Upper lobe of right lung (tissue), 1 donor: ENCODE measurements at regions not wholly inside any gene's neighbourhood (a gene's known extent, or its start where the extent isn't known, plus 50 kb on each side); places are given as distances from the start of the nearest gene placed in this dataset.

Source experiments
- ATAC-seq: fragments of 200-7000 bp; cut with Tn5 transposase; one replicate; pipeline ENCODE4 v1.9.1; 2020; ENCODE audit warnings: mild to moderate bottlenecking, moderate library complexity
- DNase-seq: peaks from one replicate; pipeline ENCODE4 v3.0.0-alpha.2; 2020
- H3K27ac ChIP-seq: fragments of 200-600 bp; one replicate; pipeline ENCODE4 v1.8.0; 2022
- H3K27me3 ChIP-seq: fragments of 200-600 bp; one replicate; pipeline ENCODE4 v1.8.0; 2022; ENCODE audit warnings: mild to moderate bottlenecking
- H3K36me3 ChIP-seq: fragments of 200-600 bp; one replicate; pipeline ENCODE4 v1.8.0; 2022
- H3K4me1 ChIP-seq: fragments of 200-600 bp; one replicate; pipeline ENCODE4 v1.8.0; 2022
- H3K4me3 ChIP-seq: fragments of 200-600 bp; one replicate; pipeline ENCODE4 v1.8.0; 2022; ENCODE audit warnings: mild to moderate bottlenecking
- H3K9me3 ChIP-seq: fragments of 200-600 bp; one replicate; pipeline ENCODE4 v1.8.0; 2022
- CTCF ChIP-seq: fragments of 200-600 bp; IDR thresholded peaks from one replicate; pipeline ENCODE4 v1.8.0; 2022; ENCODE audit warnings: antibody characterized with exemption
- intact Hi-C: fragments of 100-400 bp; cut with DNase I; formaldehyde crosslinking; loops from one replicate; pipeline ENCODE4 v1.11.0; 2022
- donor health status: DM: no; HTN: yes; CAD: no; lungs with severe emphysema.

GRCh38 chr15:69556344-69556743 lies 103.7 kb downstream of the RPLP1 start:
- ATAC-seq, result no peak
- no peak overlapping the region for H3K27ac ChIP-seq
- no peaks in the 10 kb centered on the region for H3K4me1 ChIP-seq

GRCh38 chr15:69557020-69557706 lies 104.5 kb downstream of the RPLP1 start:
- ATAC-seq, result peak; percentile 85
- no peaks in the 10 kb centered on the region for H3K36me3 ChIP-seq
- H3K4me1 ChIP-seq, result no peaks in the 10 kb centered on the region
- no peak for TF ChIP-seq CTCF
- H3K27me3 ChIP-seq, result no peaks in the 10 kb centered on the region
- H3K9me3 ChIP-seq, result no peaks in the 10 kb centered on the region
- intact Hi-C loops, result no loop called here
- no peak overlapping the region for H3K27ac ChIP-seq
- DNase-seq, result no peak
- H3K4me3 ChIP-seq, result no peak overlapping the region

More at GRCh38 chr15:69556344-69556743, 103.7 kb downstream of the RPLP1 start:
- intact Hi-C loops, result no loop called here
- Histone ChIP-seq H3K36me3 (no peaks in the 10 kb centered on the region), H3K27me3 (no peaks in the 10 kb centered on the region), H3K9me3 (peaks cover 6% of the 10 kb centered on the region), H3K4me3 (no peak overlapping the region)
- TF ChIP-seq CTCF, result no peak
- no peak for DNase-seq

GRCh38 chr15:69557707-69558409 lies 105.2 kb downstream of the RPLP1 start:
- ATAC-seq (no peak), DNase-seq (no peak)
- Histone ChIP-seq H3K36me3 (no peaks in the 10 kb centered on the region), H3K27me3 (no peaks in the 10 kb centered on the region), H3K9me3 (no peaks in the 10 kb centered on the region), H3K27ac (no peak overlapping the region), H3K4me3 (no peak overlapping the region), H3K4me1 (no peaks in the 10 kb centered on the region)
- intact Hi-C loops, result no loop called here
- no peak for TF ChIP-seq CTCF

- Histone ChIP-seq H3K36me3 (no peaks in the 10 kb centered on the region), H3K4me3 (no peak overlapping the region), H3K27me3 (no peaks in the 10 kb centered on the region), H3K27ac (no peak overlapping the region), H3K9me3 (no peaks in the 10 kb centered on the region), H3K4me1 (no peaks in the 10 kb centered on the region)
- intact Hi-C loops, result no loop called here
- DNase-seq (no peak), ATAC-seq (no peak)
- no peak for TF ChIP-seq CTCF
Measured at GRCh38 chr15:69559440-69560190, 107.0 kb downstream of the RPLP1 start.

GRCh38 chr15:69561071-69561784 lies 108.6 kb downstream of the RPLP1 start:
- H3K36me3 ChIP-seq, result no peaks in the 10 kb centered on the region
- TF ChIP-seq CTCF, result no peak
- DNase-seq (no peak), ATAC-seq (no peak)
- no peaks in the 10 kb centered on the region for H3K27me3 ChIP-seq
- H3K4me3 ChIP-seq, result no peak overlapping the region
- no peak overlapping the region for H3K27ac ChIP-seq
- H3K4me1 ChIP-seq, result no peaks in the 10 kb centered on the region
- H3K9me3 ChIP-seq, result no peaks in the 10 kb centered on the region
- intact Hi-C loops, result no loop called here
